Natural killer cell (primary cell): ENCODE measurements at regions not wholly inside any gene's neighbourhood (a gene's known extent, or its start where the extent isn't known, plus 50 kb on each side); places are given as distances from the start of the nearest gene placed in this dataset.

Source experiments
- ATAC-seq, 3 donors: fragments of 150-1000 bp in 2 of 3; fragments of 200-7000 bp in 1 of 3; cut with Tn5 transposase; 1 replicate in 1 of 3; 2 replicates in 2 of 3; pipeline ENCODE4 v1.10.0; 2021; ENCODE audit warnings: mild to moderate bottlenecking in 2 of 3, moderate library complexity in 2 of 3
- DNase-seq, 2 donors: peaks; one replicate each; pipeline versions ENCODE4 v3.0.0 to v3.0.0-alpha.2; 2013 to 2021; ENCODE audit warnings: mixed read lengths in 1 of 2
- H3K27ac ChIP-seq: one replicate; pipeline ENCODE4 v1.5.1; 2013; ENCODE audit warnings: mild to moderate bottlenecking, low read length
- H3K27me3 ChIP-seq: one replicate; pipeline ENCODE4 v1.6.1; 2013; ENCODE audit warnings: low read length; ENCODE audit not compliant: control insufficient read depth, insufficient read depth
- H3K36me3 ChIP-seq: one replicate; pipeline ENCODE4 v1.6.1; 2013; ENCODE audit warnings: low read length; ENCODE audit not compliant: control insufficient read depth, insufficient read depth
- H3K4me1 ChIP-seq: one replicate; pipeline ENCODE4 v1.6.1; 2013; ENCODE audit warnings: low read length; ENCODE audit not compliant: control insufficient read depth, insufficient read depth
- H3K4me3 ChIP-seq: one replicate; pipeline ENCODE4 v1.5.1; 2013; ENCODE audit warnings: low read length
- H3K9me3 ChIP-seq: one replicate; pipeline ENCODE4 v1.6.1; 2013; ENCODE audit warnings: low read length; ENCODE audit not compliant: control insufficient read depth, insufficient read depth
- H3K27ac Mint-ChIP-seq, 2 donors: one replicate each; pipeline ENCODE4 v1.8.0; 2022; ENCODE audit warnings: mild to moderate bottlenecking in 2 of 2, mixed read lengths in 2 of 2, moderate library complexity in 1 of 2
- H3K27me3 Mint-ChIP-seq, 2 donors: one replicate each; pipeline ENCODE4 v1.8.0; 2022; ENCODE audit warnings: low read depth in 2 of 2, mixed read lengths in 2 of 2
- H3K36me3 Mint-ChIP-seq: one replicate; pipeline ENCODE4 v1.8.0; 2022; ENCODE audit warnings: mixed read lengths
- H3K4me1 Mint-ChIP-seq, 2 donors: one replicate each; pipeline ENCODE4 v1.8.0; 2022; ENCODE audit warnings: mixed read lengths in 2 of 2
- H3K4me3 Mint-ChIP-seq: one replicate; pipeline ENCODE4 v1.8.0; 2022; ENCODE audit warnings: mild to moderate bottlenecking, moderate library complexity, mixed read lengths
- H3K9me3 Mint-ChIP-seq, 2 donors: one replicate each; pipeline ENCODE4 v1.8.0; 2022; ENCODE audit warnings: mixed read lengths in 2 of 2
- WGBS: methylation state at CpG from one replicate; pipeline ENCODE4 v1.1.7; 2013; ENCODE audit warnings: missing lambda C conversion rate; ENCODE audit not compliant: insufficient coverage; 5-methylcytosine and 5-hydroxymethylcytosine counted together
- intact Hi-C: fragments of 100-400 bp; cut with micrococcal nuclease; formaldehyde crosslinking; loops from one replicate; pipeline ENCODE4 v1.14.2; 2022
- TF ChIP-seq, protein P1 (sequence below): fragments of 200-600 bp; IDR thresholded peaks from one replicate; pipeline ENCODE4 v1.8.0; 2022; ENCODE audit warnings: antibody characterized with exemption

GRCh38 chr1:199058281-199058680, 419.4 kb downstream of the PTPRC start:
- H3K4me3 ChIP-seq = no peak overlapping the region
- TF ChIP-seq, protein P1, sequence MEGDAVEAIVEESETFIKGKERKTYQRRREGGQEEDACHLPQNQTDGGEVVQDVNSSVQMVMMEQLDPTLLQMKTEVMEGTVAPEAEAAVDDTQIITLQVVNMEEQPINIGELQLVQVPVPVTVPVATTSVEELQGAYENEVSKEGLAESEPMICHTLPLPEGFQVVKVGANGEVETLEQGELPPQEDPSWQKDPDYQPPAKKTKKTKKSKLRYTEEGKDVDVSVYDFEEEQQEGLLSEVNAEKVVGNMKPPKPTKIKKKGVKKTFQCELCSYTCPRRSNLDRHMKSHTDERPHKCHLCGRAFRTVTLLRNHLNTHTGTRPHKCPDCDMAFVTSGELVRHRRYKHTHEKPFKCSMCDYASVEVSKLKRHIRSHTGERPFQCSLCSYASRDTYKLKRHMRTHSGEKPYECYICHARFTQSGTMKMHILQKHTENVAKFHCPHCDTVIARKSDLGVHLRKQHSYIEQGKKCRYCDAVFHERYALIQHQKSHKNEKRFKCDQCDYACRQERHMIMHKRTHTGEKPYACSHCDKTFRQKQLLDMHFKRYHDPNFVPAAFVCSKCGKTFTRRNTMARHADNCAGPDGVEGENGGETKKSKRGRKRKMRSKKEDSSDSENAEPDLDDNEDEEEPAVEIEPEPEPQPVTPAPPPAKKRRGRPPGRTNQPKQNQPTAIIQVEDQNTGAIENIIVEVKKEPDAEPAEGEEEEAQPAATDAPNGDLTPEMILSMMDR = no peak
- ATAC-seq (no peak), DNase-seq (no peak)
- H3K4me1 ChIP-seq = no peaks in the 10 kb centered on the region
- Mint-ChIP-seq H3K36me3 (no peaks in the 10 kb centered on the region), H3K4me1 (peaks cover 9 to 11% of the 10 kb centered on the region in 2 donors), H3K4me3 (no peak overlapping the region), H3K27ac (no peak overlapping the region), H3K9me3 (no peaks in the 10 kb centered on the region), H3K27me3 (peaks cover 0 to 4% of the 10 kb centered on the region in 2 donors)
- H3K36me3 ChIP-seq = no peaks in the 10 kb centered on the region
- H3K27ac ChIP-seq = no peak overlapping the region
- H3K27me3 ChIP-seq = no peaks in the 10 kb centered on the region
- no peaks in the 10 kb centered on the region for H3K9me3 ChIP-seq
- WGBS = 100% methylated on average over 2 of the region's 4 CpGs
- intact Hi-C loops = no loop called here

DNA sequence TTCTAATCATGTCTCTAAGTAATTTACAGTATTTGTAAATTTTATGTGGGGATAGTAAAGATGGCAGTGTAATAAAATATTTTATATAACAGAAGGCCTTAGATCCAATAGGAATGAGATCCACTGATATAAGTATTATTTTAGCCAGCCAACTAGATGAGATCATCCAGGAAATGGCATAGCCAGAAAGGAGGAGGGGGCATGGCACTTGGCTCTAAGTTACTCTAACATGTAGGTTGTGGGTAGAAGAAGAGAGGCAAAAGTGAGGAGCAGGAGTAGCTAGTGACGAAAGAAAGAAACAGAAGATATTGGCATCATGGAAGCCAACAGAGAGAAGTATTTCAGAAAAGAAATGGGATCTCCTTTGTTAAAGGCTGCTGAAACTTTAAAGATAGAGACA, 426.1 kb downstream of the PTPRC start:
- no peaks in the 10 kb centered on the region for H3K36me3 ChIP-seq
- no peak overlapping the region for H3K27ac ChIP-seq
- no peaks in the 10 kb centered on the region for H3K9me3 ChIP-seq
- H3K4me3 ChIP-seq = no peak overlapping the region
- no peak for ATAC-seq
- Mint-ChIP-seq H3K4me3 (no peak overlapping the region), H3K27me3 (peaks cover 0 to 4% of the 10 kb centered on the region in 2 donors), H3K36me3 (no peaks in the 10 kb centered on the region), H3K9me3 (no peaks in the 10 kb centered on the region), H3K4me1 (peaks cover 0 to 5% of the 10 kb centered on the region in 2 donors), H3K27ac (no peak overlapping the region)
- no peaks in the 10 kb centered on the region for H3K27me3 ChIP-seq
- H3K4me1 ChIP-seq = no peaks in the 10 kb centered on the region
- TF ChIP-seq, protein P1 = no peak
- 97% methylated on average over 1 of the region's 1 CpG for WGBS
- DNase-seq = no peak
- intact Hi-C loops = no loop called here

DNA sequence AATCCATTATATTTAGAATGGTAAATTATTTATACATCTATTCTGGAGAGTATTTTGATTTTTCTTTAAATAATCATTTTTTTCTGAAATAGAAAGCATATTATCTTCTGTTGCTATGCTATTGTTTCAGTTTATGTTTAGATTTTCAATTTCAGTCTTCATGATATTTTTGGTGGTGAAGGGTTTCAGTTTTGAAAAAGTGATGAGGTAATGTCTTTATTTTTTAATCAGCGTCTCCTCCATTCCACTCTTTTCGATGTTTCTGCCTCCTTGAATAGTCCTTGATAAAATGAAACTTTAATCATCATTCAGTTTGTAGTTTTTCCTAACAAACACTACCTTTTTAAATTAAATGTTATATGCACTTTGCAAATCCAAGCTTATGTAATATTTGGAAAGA, 428.6 kb downstream of the PTPRC start:
- DNase-seq (no peak), ATAC-seq (no peak)
- no peak overlapping the region for H3K4me3 ChIP-seq
- WGBS = no CpG with 5 or more reads among the region's 2 CpGs
- no peaks in the 10 kb centered on the region for H3K4me1 ChIP-seq
- no peaks in the 10 kb centered on the region for H3K27me3 ChIP-seq
- Mint-ChIP-seq H3K4me3 (no peak overlapping the region), H3K27ac (no peak overlapping the region), H3K27me3 (peaks cover 0 to 7% of the 10 kb centered on the region in 2 donors), H3K9me3 (no peaks in the 10 kb centered on the region), H3K36me3 (no peaks in the 10 kb centered on the region), H3K4me1 (peaks cover 0 to 5% of the 10 kb centered on the region in 2 donors)
- H3K36me3 ChIP-seq = no peaks in the 10 kb centered on the region
- no peaks in the 10 kb centered on the region for H3K9me3 ChIP-seq
- no peak overlapping the region for H3K27ac ChIP-seq
- intact Hi-C loops = no loop called here
- TF ChIP-seq, protein P1 = no peak

DNA sequence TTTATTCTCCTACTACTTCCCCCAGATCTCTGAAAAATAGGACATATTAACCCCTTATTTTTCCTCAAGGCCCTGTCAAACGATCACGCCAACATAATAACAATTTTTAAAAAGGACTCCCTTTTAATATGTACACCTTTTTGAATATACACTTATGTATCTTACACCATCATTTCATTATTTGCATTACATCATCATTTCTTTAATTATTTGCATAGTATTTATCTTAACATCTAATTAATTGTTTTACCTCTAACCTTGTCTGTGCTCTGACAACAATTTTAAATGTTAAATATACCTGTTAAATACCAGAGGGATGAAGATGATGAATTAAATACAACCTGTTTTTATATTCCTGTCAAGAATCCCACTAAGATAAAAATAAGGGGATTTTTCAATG, 432.2 kb downstream of the PTPRC start:
- Mint-ChIP-seq H3K27ac (no peak overlapping the region), H3K4me1 (no peaks in the 10 kb centered on the region), H3K9me3 (no peaks in the 10 kb centered on the region), H3K4me3 (no peak overlapping the region), H3K36me3 (no peaks in the 10 kb centered on the region), H3K27me3 (peaks cover 0 to 7% of the 10 kb centered on the region in 2 donors)
- H3K9me3 ChIP-seq = no peaks in the 10 kb centered on the region
- ATAC-seq = no peak
- H3K4me1 ChIP-seq = no peaks in the 10 kb centered on the region
- intact Hi-C loops = no loop called here
- 92% methylated on average over 2 of the region's 2 CpGs for WGBS
- no peak for DNase-seq
- H3K27ac ChIP-seq = no peak overlapping the region
- H3K36me3 ChIP-seq = no peaks in the 10 kb centered on the region
- H3K27me3 ChIP-seq = no peaks in the 10 kb centered on the region
- H3K4me3 ChIP-seq = no peak overlapping the region
- TF ChIP-seq, protein P1 = no peak
